GM18870 (cell line): ENCODE measurements at regions not wholly inside any gene's neighbourhood (a gene's known extent, or its start where the extent isn't known, plus 50 kb on each side); places are given as distances from the start of the nearest gene placed in this dataset.
"Not testable (repeated sequence)": the region's sequence is repeated elsewhere in the genome, so short reads cannot be mapped to it uniquely, and the experiment has no call there.

Experiments
- ATAC-seq: cut with Tn5 transposase; IDR thresholded peaks from one replicate; pipeline ENCODE4 v1.9.1; 2021; ENCODE audit warnings: moderate library complexity; ENCODE audit not compliant: unreplicated experiment

DNA sequence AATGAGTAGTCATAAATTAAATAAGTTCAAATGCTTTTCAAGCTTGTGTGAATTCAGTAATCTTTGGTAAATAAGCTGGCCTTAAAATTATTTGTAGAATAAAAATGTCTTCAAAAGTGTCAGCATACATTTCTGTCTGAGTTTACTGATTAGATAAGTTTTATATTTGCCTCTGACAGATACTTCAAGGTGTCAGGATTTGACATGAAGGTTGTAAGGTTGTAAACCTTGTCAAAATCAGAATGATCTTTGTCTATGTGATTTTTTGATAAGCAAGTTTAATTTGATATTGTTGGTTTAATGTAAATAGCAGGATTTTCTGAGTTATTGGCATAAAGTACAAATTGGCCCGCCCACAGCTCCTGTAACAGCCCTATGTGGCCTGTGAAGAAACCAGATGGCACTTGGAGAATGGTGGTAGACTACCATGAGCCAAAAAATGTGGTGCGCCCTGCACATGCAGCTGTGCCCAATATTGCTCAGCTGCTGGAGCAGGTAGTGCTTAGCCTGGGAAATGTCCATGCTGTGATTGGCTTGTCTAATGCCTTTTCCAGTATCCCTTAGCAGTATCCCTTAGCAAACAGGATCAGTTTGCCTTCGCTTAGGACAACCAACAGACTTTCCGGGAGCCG lies 188.0 kb upstream of the SPHKAP start:
- no peak for ATAC-seq

DNA sequence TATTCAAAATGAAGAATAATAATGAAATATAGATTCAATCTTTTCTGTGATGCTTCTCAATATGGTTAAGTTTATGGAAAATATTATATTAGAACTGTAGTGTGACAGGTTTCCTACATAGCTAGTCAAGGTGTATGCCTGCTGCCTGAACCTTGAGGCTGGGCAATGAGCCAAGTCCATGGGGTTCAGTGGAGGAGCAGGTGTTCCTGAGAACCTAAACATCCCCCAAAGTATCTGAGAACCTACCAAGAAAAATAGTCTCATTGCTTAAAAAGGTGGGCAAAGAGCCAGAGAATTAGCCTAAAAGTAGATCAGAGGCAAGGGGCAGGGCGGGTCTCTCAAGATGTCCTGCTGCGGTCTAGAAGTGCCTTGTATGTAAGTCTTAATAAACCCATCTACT lies 185.9 kb upstream of the SPHKAP start:
- ATAC-seq = no peak

DNA sequence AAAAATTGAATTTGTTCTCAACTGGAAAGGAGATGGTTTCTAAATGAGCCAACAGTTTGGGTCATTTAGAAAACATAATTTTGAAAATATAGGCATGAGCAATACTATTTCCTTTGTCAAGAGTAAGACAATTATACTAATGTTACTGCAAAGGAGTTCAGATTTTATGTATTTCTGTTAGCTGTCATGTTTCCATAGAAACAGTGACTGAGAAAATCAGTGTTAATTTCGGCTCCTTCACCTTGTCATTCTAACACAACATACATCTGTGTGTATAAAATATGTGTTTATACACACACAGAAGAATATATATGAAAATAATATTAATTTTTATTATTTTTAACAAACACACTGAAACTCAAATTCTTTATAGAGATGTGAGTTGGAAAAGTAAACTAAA lies 178.0 kb upstream of the SPHKAP start:
- no peak for ATAC-seq

DNA sequence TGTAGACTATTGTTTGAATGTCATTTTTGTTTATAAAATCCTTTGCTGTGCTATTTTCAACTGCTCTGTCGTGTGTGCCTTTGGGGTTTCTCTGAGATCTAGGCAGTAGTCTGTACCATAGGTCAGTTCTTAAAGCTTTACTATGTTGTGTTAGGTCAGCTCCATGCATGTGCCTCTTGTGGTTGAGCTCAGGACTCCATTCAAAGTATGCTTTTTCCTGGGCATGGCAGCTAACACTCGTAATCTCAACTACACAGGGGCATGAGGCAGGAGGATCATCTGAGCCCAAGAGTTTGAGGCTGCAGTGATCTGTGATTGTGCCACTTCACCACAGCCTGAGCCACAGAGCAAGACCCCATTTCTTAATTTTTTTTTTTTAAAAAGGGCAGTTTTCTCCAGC lies 174.4 kb upstream of the SPHKAP start:
- no peak for ATAC-seq

DNA sequence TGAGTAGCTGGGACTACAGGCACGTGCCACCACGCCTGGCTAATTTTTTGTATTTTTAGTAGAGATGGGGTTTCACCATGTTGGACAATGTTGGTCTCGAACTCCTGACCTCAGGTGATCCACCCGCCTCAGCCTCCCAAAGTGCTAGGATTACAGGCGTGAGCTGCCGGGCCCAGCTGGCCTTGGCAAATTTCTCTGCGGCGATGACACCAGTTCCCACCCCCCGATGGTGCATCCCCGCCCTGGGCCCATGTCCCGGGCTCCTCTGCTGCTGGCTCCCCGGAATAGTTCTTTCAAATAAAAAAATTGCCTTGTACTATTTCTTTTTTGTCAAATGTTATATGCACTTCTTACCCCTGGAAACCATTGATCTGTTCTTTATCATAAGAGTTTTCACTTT lies 171.5 kb upstream of the SPHKAP start:
- not testable (repeated sequence) for ATAC-seq

DNA sequence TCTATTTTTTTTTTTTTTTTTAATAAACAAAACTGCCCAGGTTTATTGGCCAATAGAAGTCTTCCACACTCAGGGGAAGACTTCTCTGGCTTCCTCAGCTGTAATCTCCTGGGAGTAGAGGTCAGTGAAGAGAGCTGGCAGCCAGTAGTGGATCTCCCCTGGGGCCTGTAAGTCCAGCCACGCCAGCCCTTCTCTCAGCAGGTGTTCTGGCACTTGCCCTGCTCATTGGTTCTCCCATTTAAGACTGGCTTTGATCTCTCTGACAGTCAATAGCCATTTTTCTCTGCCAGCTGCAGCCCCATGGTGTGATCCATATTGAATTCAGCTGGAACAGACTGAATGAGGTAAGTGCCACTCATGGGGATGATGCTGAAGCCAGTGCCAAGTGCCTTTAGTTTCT lies 170.6 kb upstream of the SPHKAP start:
- ATAC-seq = no peak

DNA sequence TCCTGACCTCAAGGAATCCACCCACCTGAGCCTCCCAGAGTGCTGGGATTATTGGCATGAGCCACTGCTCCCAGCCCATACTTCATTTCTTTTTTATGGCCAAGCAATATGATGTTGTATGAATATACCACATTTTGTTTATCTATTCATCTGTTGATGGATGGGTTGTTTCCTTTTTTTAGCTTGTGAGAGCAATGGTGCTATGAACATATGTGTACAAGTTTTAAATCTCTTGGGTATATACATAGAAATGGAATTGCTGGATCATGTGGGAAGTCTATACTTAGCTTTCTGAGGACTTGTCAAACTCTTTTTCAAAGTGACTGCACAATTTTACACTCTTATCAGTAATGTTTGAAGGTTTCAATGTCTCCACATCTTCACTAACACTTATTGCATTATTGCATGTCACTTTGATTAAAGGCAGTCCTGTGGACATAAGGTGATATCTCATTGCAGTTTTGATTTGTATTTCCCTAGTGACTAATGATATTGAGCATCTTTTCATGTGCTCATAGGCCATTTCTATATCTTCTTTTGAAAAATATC lies 167.1 kb upstream of the SPHKAP start:
- no peak for ATAC-seq

DNA sequence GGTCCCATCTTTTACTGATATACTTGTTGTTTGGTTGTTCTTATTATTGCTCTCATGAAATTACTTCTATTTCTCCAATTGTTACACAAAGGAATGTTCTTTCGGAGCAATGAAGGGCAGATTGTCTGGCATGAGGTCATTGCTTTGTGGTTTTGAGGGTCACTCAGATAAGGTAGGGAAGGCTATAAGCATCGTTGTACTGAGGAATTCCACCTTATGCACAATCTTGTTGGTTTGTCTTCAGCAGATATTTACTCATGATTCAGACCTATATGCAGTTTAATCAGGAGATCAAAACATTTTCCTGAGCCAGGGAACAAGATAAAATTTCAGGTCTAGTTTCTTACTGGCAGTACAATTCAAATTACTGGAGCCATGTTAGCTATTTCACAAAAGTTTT lies 163.0 kb upstream of the SPHKAP start:
- no peak for ATAC-seq

DNA sequence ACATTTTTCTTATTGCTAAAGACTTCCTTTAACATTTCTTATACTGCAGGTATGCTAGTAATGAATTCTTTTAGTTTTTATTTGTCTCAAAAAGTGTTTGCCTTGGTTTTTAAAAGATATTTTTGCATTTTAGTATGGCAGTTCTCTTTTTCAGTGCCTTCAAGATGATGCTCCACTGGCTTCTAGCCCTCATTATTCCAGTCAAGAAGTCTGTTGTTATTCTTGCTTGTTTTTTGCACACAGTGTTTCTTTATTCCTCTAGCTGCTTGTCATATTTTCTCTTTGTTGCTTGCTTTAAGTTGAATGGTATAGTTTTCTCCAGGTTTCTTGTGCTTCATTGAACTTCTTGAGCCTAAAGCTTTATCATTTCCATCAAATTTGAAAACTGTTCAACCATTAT lies 158.0 kb upstream of the SPHKAP start:
- no peak for ATAC-seq

DNA sequence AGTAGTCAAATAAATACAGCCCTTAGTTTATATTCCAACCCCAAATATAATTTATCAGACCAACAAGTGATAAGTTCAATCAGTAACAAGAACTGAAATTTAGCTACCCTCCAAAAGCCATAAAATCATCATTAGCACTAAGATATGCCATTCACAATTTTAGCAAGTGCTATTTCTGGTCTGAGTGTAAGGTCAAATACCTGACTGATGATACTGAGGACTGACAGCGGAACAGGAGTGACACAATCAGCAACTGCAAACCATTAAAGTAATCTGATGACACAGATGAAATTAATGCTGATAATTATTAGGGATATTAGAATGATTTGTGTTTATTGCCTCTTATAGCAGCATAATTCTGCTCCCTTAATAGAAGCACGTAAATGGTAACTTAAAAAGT lies 152.7 kb upstream of the SPHKAP start:
- ATAC-seq = no peak

DNA sequence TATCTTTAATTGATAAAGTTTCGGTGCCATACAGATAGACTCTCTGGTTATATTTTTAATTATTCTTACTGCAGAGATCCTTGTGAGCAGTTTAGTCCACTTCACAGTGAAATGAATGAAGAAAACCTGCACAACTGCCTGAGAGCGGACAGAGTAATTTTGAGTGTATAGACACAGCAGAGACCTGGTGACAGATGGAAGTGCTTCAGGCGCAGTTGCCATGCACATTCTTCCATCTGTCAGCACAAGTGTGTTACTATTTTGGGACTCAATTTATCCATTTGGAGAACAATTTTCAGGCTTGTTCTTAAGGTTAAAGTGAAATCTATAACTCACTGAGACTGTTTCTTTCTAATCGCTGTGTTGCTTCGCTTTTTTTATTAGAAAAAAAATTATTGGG lies 147.8 kb upstream of the SPHKAP start:
- no peak for ATAC-seq

DNA sequence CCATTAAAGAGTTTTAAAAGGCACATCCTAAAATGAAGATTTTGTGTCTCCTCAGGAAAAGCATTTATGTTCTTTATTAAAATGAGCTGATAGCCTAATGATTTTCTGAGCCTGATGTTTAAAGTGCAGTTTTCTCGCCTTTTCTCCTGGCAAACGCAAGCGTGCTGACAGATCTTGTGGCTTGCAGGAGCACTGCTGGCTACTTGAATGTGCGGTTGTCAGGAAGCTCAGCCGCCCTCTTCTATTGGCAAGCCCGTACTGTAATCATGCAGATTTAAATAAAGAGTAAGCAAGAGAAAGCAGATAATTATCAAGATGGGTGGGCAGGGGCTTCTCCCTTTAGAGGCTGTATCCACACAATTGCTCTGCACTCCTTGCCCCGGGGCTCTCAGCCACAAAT lies 139.5 kb upstream of the SPHKAP start:
- no peak for ATAC-seq

DNA sequence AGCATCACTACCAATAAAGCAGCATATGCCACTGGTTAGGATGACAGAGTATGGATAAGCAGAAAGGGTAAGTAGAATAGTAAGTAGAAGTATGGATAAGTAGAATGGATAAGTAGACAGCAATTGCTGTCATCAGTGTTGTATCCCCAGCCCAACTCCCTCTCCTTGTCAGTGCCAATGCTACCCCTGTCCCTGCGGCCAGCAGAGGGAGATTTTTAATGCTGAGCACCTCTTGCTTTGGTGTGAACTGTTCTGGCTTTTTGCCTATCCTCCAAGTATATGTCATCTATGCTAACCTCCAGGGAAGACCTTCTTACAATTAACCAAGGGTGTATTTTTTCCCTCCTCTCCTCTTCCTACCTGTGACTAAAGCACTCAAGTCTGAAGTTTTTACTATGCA lies 136.7 kb upstream of the SPHKAP start:
- ATAC-seq = no peak

DNA sequence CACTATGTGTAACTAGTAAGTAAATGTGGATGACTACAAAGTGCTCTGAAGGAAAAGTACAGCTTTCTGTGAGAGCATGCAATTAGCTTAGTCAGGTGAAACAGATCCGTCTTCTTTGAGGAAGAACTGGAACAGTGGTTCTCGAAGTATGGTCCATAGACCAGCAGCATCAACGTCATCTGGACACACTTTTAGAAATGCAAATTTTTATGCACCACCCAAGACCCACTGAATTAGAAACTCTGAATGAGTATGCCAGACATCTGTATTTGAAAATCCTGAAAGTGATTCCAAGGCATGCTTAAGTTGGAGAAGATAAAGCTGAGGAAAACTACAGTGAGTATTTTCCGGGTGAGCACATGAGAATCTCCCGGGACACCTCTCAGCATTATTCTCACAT lies 130.7 kb upstream of the SPHKAP start:
- no peak for ATAC-seq

DNA sequence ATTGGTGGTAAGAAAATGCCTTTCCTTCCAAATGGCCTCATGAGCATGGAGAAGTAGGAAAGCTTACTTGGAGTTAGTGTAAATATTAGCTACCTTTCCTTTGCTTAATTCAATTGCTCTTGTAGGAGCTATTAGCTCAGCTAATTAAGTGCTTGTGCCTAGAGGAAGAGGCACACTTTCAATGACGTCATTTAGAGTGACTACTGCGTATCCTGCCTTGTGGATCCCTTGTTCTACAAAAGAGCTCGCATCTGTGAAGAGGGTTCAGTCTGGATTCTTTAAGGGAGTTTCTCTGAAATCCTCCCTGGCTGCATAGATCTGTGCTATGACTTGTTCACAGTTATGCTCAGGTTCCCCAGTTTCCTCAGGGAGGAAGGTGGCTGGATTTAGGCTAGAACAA lies 122.5 kb upstream of the SPHKAP start:
- ATAC-seq = no peak

DNA sequence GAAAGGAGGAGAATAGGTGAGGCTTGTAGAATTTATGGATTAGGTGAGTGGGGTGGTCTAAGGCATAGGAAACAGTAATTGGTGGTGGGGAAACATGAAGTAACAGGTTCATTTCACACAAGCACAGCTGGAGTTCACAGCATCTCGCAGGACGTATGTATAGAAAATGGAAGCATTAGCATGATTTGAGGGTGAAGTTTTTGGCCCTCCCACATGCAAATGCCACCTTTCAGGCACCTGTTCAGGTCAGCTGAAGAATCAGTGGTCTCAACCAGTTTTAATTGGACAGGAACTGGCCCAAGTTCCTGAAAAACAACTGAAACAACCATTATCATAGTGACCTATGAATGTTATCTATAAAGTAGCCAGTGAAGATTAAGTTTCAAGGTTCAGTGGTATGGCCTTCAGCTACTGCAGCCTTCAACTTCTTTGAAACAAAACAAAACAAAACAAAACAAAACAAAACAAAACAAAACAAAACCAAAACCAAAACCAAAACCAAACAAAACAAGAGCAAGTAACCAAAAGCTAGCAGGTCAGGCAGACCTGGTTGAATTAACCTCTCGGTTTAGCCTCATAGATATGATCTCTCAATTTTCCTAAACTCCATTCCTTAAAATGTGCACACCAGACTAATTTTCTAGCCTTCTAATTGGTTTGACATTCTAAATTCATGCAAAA lies 102.1 kb upstream of the SPHKAP start:
- ATAC-seq = no peak

DNA sequence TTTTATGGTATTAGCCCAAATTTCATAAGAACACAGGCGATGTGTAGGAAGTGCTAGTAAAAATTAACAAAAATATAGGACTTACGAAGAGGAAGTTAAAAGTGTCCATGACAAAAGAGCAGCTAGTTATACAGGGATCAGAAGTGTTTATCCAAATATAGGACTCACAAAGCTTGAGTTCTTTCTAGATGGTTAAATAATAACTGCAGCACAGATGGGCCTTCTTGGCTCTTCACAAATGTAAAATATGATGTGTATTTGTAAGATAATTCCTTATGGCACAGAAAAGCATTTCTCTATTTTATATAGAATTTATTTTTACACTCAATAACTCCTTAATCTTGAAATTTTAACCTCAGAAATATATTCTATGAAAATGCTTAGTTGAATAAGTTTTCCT lies 100.9 kb upstream of the SPHKAP start:
- no peak for ATAC-seq

DNA sequence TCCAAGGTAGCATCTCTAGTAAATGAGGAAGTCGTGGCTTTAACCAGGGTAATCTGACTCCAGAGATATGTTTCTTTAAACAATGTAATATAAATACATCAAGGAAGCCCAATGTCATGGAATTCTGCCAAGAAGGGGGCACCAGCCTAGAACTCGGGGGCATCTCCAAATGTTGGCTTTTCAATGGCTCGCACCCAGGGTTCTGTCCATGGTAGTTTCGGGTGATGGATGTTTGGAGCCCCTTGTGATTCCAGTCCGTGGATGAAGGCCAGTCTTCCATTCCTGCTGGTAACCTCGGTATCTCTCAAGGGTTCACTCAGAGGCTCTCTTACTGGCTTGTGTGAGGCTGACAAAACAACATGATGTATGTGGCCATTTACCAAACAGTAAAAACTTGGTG lies 91.7 kb upstream of the SPHKAP start:
- no peak for ATAC-seq

DNA sequence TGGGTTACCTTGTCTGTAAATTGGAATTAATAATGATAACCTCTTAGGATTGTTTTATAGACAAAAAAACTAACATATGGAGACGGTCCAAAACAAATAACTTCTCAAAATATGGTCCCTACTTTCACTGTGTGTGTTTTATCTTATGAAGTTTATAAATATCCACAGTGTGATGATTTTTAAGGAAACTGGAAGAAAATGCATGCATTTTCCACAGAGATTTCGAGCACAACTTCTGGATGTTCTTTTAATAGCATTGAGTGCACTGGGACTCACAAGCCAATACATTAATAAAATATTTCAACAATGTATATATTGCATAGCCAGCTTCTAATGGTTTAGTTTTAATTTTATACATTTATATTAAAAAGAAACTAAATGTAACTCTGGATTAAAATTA lies 87.9 kb upstream of the SPHKAP start:
- no peak for ATAC-seq

DNA sequence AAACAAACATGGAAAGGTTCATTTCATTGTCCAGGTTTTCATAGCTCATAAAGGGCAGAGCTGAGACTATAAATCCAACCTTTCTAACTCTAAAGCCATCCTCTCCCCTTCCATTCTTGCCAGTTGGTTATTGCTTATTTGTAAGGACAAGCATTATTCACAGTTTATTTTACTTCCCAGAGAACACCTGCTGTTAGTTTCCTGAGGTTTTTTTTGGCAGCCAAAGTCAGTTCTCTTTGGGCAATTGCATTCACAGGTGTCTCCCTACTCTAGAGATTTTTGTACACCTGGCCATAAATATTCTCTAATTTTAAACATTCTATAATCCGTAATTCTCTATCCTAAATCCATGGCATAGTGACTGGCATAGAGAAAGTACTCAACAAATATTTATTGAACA lies 87.3 kb upstream of the SPHKAP start:
- no peak for ATAC-seq

DNA sequence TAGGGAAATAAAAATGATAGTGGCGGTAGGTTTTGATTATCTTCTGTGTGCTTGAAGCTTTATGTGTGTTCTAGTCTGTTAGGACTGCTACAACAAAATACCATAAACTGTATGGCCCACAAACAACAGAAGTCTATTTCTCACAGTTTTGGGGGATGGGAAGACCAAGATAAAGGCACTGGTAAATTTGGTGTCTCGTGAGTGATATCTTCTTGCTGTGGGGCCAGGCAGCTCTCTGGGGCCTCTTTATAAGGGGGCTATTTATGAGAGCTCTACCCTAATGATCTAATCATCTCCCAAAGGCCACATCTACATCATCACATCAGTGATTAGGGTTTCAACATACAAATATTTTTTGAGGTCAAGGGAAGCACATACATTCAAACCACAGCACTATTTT lies 86.8 kb upstream of the SPHKAP start:
- no peak for ATAC-seq

DNA sequence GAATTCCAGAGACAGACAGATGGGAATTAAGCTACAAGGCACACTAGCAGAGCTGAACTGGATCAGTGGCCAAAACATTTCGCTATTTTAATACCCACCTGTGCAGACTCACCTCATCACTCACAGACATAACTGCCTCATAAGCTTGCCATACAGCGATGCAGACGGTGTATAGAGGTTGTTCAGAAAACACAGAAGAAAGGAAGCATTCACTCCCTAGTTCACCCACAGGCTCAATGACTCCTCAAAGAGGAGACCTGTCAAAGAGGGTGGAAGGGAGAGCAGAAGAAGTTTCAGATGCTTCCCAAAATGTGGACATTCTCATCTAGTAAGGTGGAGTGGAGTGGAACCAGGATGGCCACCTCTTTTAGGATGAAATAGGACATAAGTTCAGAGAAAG lies 81.7 kb upstream of the SPHKAP start:
- no peak for ATAC-seq

DNA sequence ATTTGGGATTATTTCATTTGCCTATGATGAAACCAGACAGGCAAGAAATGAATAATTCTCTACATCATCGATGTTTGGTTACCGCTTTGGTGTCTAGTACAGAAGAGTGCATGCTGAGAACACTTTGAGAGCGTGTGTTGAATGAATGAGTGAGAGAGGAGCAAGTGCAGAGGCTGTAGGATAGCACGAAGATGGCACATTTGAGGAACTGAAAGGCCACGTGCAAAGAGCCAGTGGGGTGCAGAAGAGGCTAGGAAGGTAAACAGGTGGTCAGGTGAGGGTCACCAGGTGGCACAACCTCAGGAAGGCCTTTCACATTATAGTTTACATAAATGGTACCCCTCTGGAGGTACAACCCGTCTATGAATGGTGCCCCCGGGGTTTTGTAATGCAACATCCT lies 80.1 kb upstream of the SPHKAP start:
- ATAC-seq = no peak
